IMR-90 (cell line): ENCODE measurements at regions not wholly inside any gene's neighbourhood (a gene's known extent, or its start where the extent isn't known, plus 50 kb on each side); places are given as distances from the start of the nearest gene placed in this dataset.

Source experiments
- ATAC-seq: fragments of 200-7000 bp; cut with Tn5 transposase; 2 replicates; pipeline ENCODE4 v1.9.1; 2020; ENCODE audit warnings: low read depth, mild to moderate bottlenecking, moderate library complexity
- BruUV-seq: library from RNA; stranded (reverse); fragments of 400-500 nt; replicated peaks from 2 replicates; lab custom pipeline; 2021; lab: Mats Ljungman, UMichigan
- CTCF ChIA-PET: fragments of 300-600 bp; formaldehyde crosslinking; extraction: SDS; loops from one replicate; lab custom pipeline; 2021; ENCODE audit warnings: antibody characterized with exemption; lab: Yijun Ruan, JAX
- POLR2A ChIA-PET: fragments of 300-600 bp; sonication (Branson Sonifier 250); formaldehyde crosslinking; loops from one replicate; lab custom pipeline; 2022; ENCODE audit warnings: antibody characterized with exemption; ENCODE audit not compliant: unreplicated experiment; lab: Charles Lee
- DNase-seq: peaks from one replicate; pipeline ENCODE4 v3.0.0; 2013
- H2AFZ ChIP-seq: replicated peaks from 2 replicates; pipeline ENCODE3; 2013; ENCODE audit warnings: low read length, mild to moderate bottlenecking; ENCODE audit not compliant: poor library complexity
- H2AK5ac ChIP-seq: 2 replicates; pipeline ENCODE4 v1.6.1; 2013; ENCODE audit warnings: low read depth, low read length, inconsistent platforms
- H2AK9ac ChIP-seq: replicated peaks from 2 replicates; pipeline ENCODE3; 2013; ENCODE audit warnings: mild to moderate bottlenecking, low read depth, low read length, moderate library complexity; ENCODE audit not compliant: poor library complexity
- H2BK120ac ChIP-seq: 2 replicates; pipeline ENCODE4 v1.6.1; 2013; ENCODE audit warnings: low read depth, low read length, inconsistent platforms
- H2BK15ac ChIP-seq: 3 replicates; pipeline ENCODE4 v1.6.1; 2013; ENCODE audit warnings: low read depth, low read length, inconsistent platforms
- H2BK20ac ChIP-seq: 2 replicates; pipeline ENCODE4 v1.6.1; 2013; ENCODE audit warnings: low read depth, mild to moderate bottlenecking, inconsistent platforms, low read length, moderate library complexity
- H2BK5ac ChIP-seq: 2 replicates; pipeline ENCODE4 v1.6.1; 2013; ENCODE audit warnings: mild to moderate bottlenecking, low read depth, low read length, inconsistent platforms; ENCODE audit not compliant: poor library complexity, severe bottlenecking
- H3K14ac ChIP-seq: replicated peaks from 2 replicates; pipeline ENCODE4 v1.6.1; 2013; ENCODE audit warnings: low read depth, low read length, inconsistent platforms
- H3K18ac ChIP-seq: 2 replicates; pipeline ENCODE4 v1.6.1; 2013; ENCODE audit warnings: low read depth, low read length, control low read depth
- H3K23ac ChIP-seq: 2 replicates; pipeline ENCODE4 v1.6.1; 2013; ENCODE audit warnings: low read depth, low read length, inconsistent platforms
- H3K27ac ChIP-seq: 2 replicates; pipeline ENCODE4 v1.5.1; 2013; ENCODE audit warnings: mild to moderate bottlenecking, control low read depth, low read length; ENCODE audit not compliant: insufficient read depth
- H3K27me3 ChIP-seq: 2 replicates; pipeline ENCODE4 v1.6.1; 2013; ENCODE audit warnings: low read length; ENCODE audit not compliant: control insufficient read depth, insufficient read depth
- H3K36me3 ChIP-seq: 2 replicates; pipeline ENCODE4 v1.6.1; 2013; ENCODE audit warnings: low read length, mixed read lengths; ENCODE audit not compliant: control insufficient read depth, insufficient read depth
- H3K4ac ChIP-seq: 2 replicates; pipeline ENCODE4 v1.6.1; 2013; ENCODE audit warnings: low read depth, low read length, inconsistent platforms
- H3K4me1 ChIP-seq: 2 replicates; pipeline ENCODE4 v1.6.1; 2013; ENCODE audit warnings: low read length, mixed read lengths; ENCODE audit not compliant: control insufficient read depth, insufficient read depth
- H3K4me2 ChIP-seq: 2 replicates; pipeline ENCODE4 v1.6.1; 2013; ENCODE audit warnings: low read depth, mild to moderate bottlenecking, control low read depth, low read length, moderate library complexity
- H3K4me3 ChIP-seq: 2 replicates; pipeline ENCODE4 v1.5.1; 2013; ENCODE audit warnings: low read depth, mild to moderate bottlenecking, control low read depth, low read length, moderate library complexity; ENCODE audit not compliant: insufficient read depth
- H3K56ac ChIP-seq: 2 replicates; pipeline ENCODE4 v1.6.1; 2013; ENCODE audit warnings: low read length, inconsistent platforms; ENCODE audit not compliant: insufficient read depth; ENCODE audit errors: extremely low read depth
- H3K79me1 ChIP-seq, 2 experiments: 2 replicates each; pipeline ENCODE4 v1.6.1; 2013; ENCODE audit warnings: low read length in 2 of 2, inconsistent platforms in 1 of 2, low read depth in 1 of 2
- H3K9ac ChIP-seq: 2 replicates; pipeline ENCODE4 v1.6.1; 2013; ENCODE audit warnings: low read depth, low read length, control low read depth
- H3K9me1 ChIP-seq: 2 replicates; pipeline ENCODE4 v1.6.1; 2013; ENCODE audit warnings: low read length, inconsistent platforms; ENCODE audit not compliant: insufficient read depth
- H3K9me3 ChIP-seq: 2 replicates; pipeline ENCODE4 v1.6.1; 2013; ENCODE audit warnings: low read length; ENCODE audit not compliant: control insufficient read depth, insufficient read depth
- H4K20me1 ChIP-seq: 2 replicates; pipeline ENCODE4 v1.6.1; 2013; ENCODE audit warnings: low read length, inconsistent platforms; ENCODE audit not compliant: insufficient read depth
- H4K5ac ChIP-seq: 2 replicates; pipeline ENCODE4 v1.6.1; 2013; ENCODE audit warnings: mild to moderate bottlenecking, low read depth, low read length, control low read depth
- H4K8ac ChIP-seq, 2 experiments: 2 replicates each; pipeline ENCODE4 v1.6.1; 2013; ENCODE audit warnings: low read depth in 2 of 2, low read length in 2 of 2, control low read depth in 1 of 2, inconsistent platforms in 1 of 2
- H4K91ac ChIP-seq: 2 replicates; pipeline ENCODE4 v1.6.1; 2013; ENCODE audit warnings: low read depth, low read length, inconsistent platforms; ENCODE audit not compliant: insufficient read depth
- BHLHE40 ChIP-seq: fragments of 150-350 bp; IDR thresholded peaks from 2 replicates; pipeline ENCODE4 v1.6.1; 2016; ENCODE audit warnings: mild to moderate bottlenecking, low read depth, low read length
- CEBPB ChIP-seq: IDR thresholded peaks from 2 replicates; pipeline ENCODE4 v1.6.1; 2012; ENCODE audit warnings: low read depth, low read length, improper control_type of control experiment
- CHD1 ChIP-seq: IDR thresholded peaks from 2 replicates; pipeline ENCODE4 v1.6.1; 2012; ENCODE audit warnings: low read depth, low read length, improper control_type of control experiment
- CTCF ChIP-seq: conservative IDR thresholded peaks from 2 replicates; pipeline ENCODE4 v1.5.1; 2012; ENCODE audit warnings: mild to moderate bottlenecking, low read depth, low read length, improper control_type of control experiment
- ELK1 ChIP-seq: fragments of 150-350 bp; IDR thresholded peaks from 2 replicates; pipeline ENCODE4 v1.6.1; 2016; ENCODE audit warnings: low read depth, mild to moderate bottlenecking, low read length, moderate library complexity, borderline replicate concordance
- FOS ChIP-seq: fragments of 150-350 bp; IDR thresholded peaks from 2 replicates; pipeline ENCODE4 v1.6.1; 2016; ENCODE audit warnings: low read depth, low read length
- MAFK ChIP-seq: IDR thresholded peaks from 2 replicates; pipeline ENCODE4 v1.6.1; 2012; ENCODE audit warnings: low read depth, low read length, improper control_type of control experiment
- MAZ ChIP-seq: IDR thresholded peaks from 2 replicates; pipeline ENCODE4 v1.6.1; 2012; ENCODE audit warnings: low read depth, mild to moderate bottlenecking, low read length, improper control_type of control experiment, moderate library complexity, borderline replicate concordance
- MXI1 ChIP-seq: IDR thresholded peaks from 2 replicates; pipeline ENCODE4 v1.6.1; 2012; ENCODE audit warnings: low read depth, mild to moderate bottlenecking, low read length, moderate library complexity, borderline replicate concordance
- NFE2L2 ChIP-seq: fragments of 150-350 bp; IDR thresholded peaks from 2 replicates; pipeline ENCODE4 v1.6.1; 2016; ENCODE audit warnings: low read depth, mild to moderate bottlenecking, low read length
- POLR2A ChIP-seq: IDR thresholded peaks from 2 replicates; pipeline ENCODE4 v1.6.1; 2012; ENCODE audit warnings: mild to moderate bottlenecking, low read depth, low read length
- RAD21 ChIP-seq: IDR thresholded peaks from 2 replicates; pipeline ENCODE4 v1.6.1; 2012; ENCODE audit warnings: low read length, improper control_type of control experiment
- RCOR1 ChIP-seq: IDR thresholded peaks from 2 replicates; pipeline ENCODE4 v1.6.1; 2012; ENCODE audit warnings: mild to moderate bottlenecking, low read length, improper control_type of control experiment; ENCODE audit not compliant: insufficient replicate concordance
- RFX5 ChIP-seq: IDR thresholded peaks from 2 replicates; pipeline ENCODE4 v1.8.0; 2012; ENCODE audit warnings: low read depth, mild to moderate bottlenecking, low read length, moderate library complexity
- SMC3 ChIP-seq: fragments of 150-350 bp; IDR thresholded peaks from 2 replicates; pipeline ENCODE4 v1.6.1; 2016; ENCODE audit warnings: low read depth, mild to moderate bottlenecking, antibody characterized with exemption, low read length, moderate library complexity
- USF2 ChIP-seq: fragments of 150-350 bp; IDR thresholded peaks from 2 replicates; pipeline ENCODE4 v1.6.1; 2017; ENCODE audit warnings: mild to moderate bottlenecking, antibody characterized with exemption, low read length, low read depth
- WGBS, 2 experiments: methylation state at CpG; one replicate each; pipeline versions ENCODE4 v1.1.5 to v1.1.7; 2013; ENCODE audit warnings: missing lambda C conversion rate in 2 of 2; ENCODE audit not compliant: insufficient read length in 1 of 2; ENCODE audit errors: extremely low coverage in 2 of 2; 5-methylcytosine and 5-hydroxymethylcytosine counted together
- dilution Hi-C: fragments of 300-500 bp; cut with HindIII; formaldehyde crosslinking; loops from one replicate; pipeline ENCODE4 v1.14.3; 2018; ENCODE audit warnings: low sequenced_read_pairs; ENCODE audit not compliant: unreplicated experiment
- in situ Hi-C: fragments of 300-500 bp; cut with MboI; formaldehyde crosslinking; loops from 3 replicates; pipeline ENCODE4 v1.14.3; 2019; ENCODE audit warnings: low sequenced_read_pairs, inconsistent platforms, mixed read lengths
- intact Hi-C: fragments of 100-400 bp; cut with micrococcal nuclease; formaldehyde crosslinking; loops from 2 replicates; pipeline ENCODE4 v1.10.0; 2022

- CTCF ChIA-PET = interaction anchor here (0.6 kb wide), 1 partner anchor 102 kb away, joined by 5 read pairs; no protein-coding TSS in a partner anchor
- TF ChIP-seq RAD21 (no peak), SMC3 (no peak), MXI1 (no peak), CEBPB (no peak), ELK1 (no peak), RFX5 (no peak), USF2 (no peak), MAFK (no peak), RCOR1 (no peak), FOS (no peak), MAZ (no peak), POLR2A (no peak), BHLHE40 (no peak), NFE2L2 (no peak), CTCF (no peak), CHD1 (no peak)
- Histone ChIP-seq H4K91ac (no peak overlapping the region), H4K5ac (no peak overlapping the region), H3K4ac (no peak overlapping the region), H2AK9ac (no peak overlapping the region), H3K4me3 (no peak overlapping the region), H2BK5ac (no peak overlapping the region), H2BK120ac (no peak overlapping the region), H4K8ac (no peak overlapping the region), H3K14ac (no peak overlapping the region), H3K79me1 (no peaks in the 10 kb centered on the region), H3K4me2 (no peak overlapping the region), H3K4me1 (no peaks in the 10 kb centered on the region), H2BK20ac (no peak overlapping the region), H3K56ac (no peak overlapping the region), H3K36me3 (no peaks in the 10 kb centered on the region), H3K23ac (no peak overlapping the region), H3K9me3 (peaks cover 14% of the 10 kb centered on the region), H4K20me1 (no peaks in the 10 kb centered on the region), H2BK15ac (no peak overlapping the region), H3K27me3 (no peaks in the 10 kb centered on the region), H3K9ac (no peak overlapping the region), H2AFZ (no peak overlapping the region), H3K18ac (no peak overlapping the region), H2AK5ac (no peak overlapping the region), H3K27ac (no peak overlapping the region), H3K9me1 (no peaks in the 10 kb centered on the region)
- intact Hi-C loops (no loop called here), dilution Hi-C loops (no loop called here), in situ Hi-C loops (no loop called here)
- BruUV-seq = no TSS peak
- DNase-seq = no peak
- 0% methylated on average over 2 of the region's 7 CpGs; no CpG with 5 or more reads in 1 of the 2 experiments for WGBS, 2 experiments
- POLR2A ChIA-PET = no interaction called here
- ATAC-seq = no peak
Observed at GRCh38 chr5:5616247-5616895, 193.9 kb downstream of the ICE1 start.
